Central memory CD8-positive, alpha-beta T cell (primary cell): ENCODE measurements at regions not wholly inside any gene's neighbourhood (a gene's known extent, or its start where the extent isn't known, plus 50 kb on each side); places are given as distances from the start of the nearest gene placed in this dataset.
"Not testable (repeated sequence)": the region's sequence is repeated elsewhere in the genome, so short reads cannot be mapped to it uniquely, and the experiment has no call there.

ENCODE experiments used
- ATAC-seq: fragments of 150-1000 bp; cut with Tn5 transposase; replicated peaks from 2 replicates; pipeline ENCODE4 v1.10.0; 2022; ENCODE audit warnings: mild to moderate bottlenecking, moderate FRiP score, moderate number of reproducible peaks; ENCODE audit not compliant: poor library complexity, severe bottlenecking; ENCODE audit errors: extremely low read depth
- DNase-seq, 2 donors: peaks; one replicate each; pipeline ENCODE4 v3.0.0; 2021; ENCODE audit warnings: low spot score in 2 of 2
- H3K27ac Mint-ChIP-seq: one replicate; pipeline ENCODE4 v1.8.0; 2022; ENCODE audit warnings: low read depth, mild to moderate bottlenecking, moderate library complexity, mixed read lengths
- H3K27me3 Mint-ChIP-seq: one replicate; pipeline ENCODE4 v1.8.0; 2022; ENCODE audit warnings: mixed read lengths
- H3K36me3 Mint-ChIP-seq: one replicate; pipeline ENCODE4 v1.8.0; 2022; ENCODE audit warnings: mild to moderate bottlenecking, moderate library complexity, mixed read lengths; ENCODE audit not compliant: insufficient read depth
- H3K4me1 Mint-ChIP-seq: one replicate; pipeline ENCODE4 v1.8.0; 2022; ENCODE audit warnings: mixed read lengths
- H3K4me3 Mint-ChIP-seq: one replicate; pipeline ENCODE4 v1.8.0; 2022; ENCODE audit warnings: mild to moderate bottlenecking, moderate library complexity, mixed read lengths
- H3K9me3 Mint-ChIP-seq: one replicate; pipeline ENCODE4 v1.8.0; 2022; ENCODE audit warnings: mixed read lengths

GRCh38 chr6:86147859-86148258 is 505.2 kb upstream of the SYNCRIP start:
- no peak for ATAC-seq
- no peaks in the 10 kb centered on the region for H3K27me3 Mint-ChIP-seq
- no peak for DNase-seq
- no peak overlapping the region for H3K4me3 Mint-ChIP-seq
- peaks cover 15% of the 10 kb centered on the region for H3K9me3 Mint-ChIP-seq
- H3K27ac Mint-ChIP-seq: no peak overlapping the region
- H3K36me3 Mint-ChIP-seq: no peaks in the 10 kb centered on the region
- no peaks in the 10 kb centered on the region for H3K4me1 Mint-ChIP-seq

GRCh38 chr6:86147311-86147710 is 504.6 kb upstream of the SYNCRIP start:
- Mint-ChIP-seq H3K27me3 (no peaks in the 10 kb centered on the region), H3K27ac (no peak overlapping the region), H3K4me3 (no peak overlapping the region), H3K4me1 (no peaks in the 10 kb centered on the region), H3K9me3 (peaks cover 15% of the 10 kb centered on the region), H3K36me3 (no peaks in the 10 kb centered on the region)
- ATAC-seq (no peak), DNase-seq (no peak)

GRCh38 chr6:86146751-86147150 is 504.1 kb upstream of the SYNCRIP start:
- H3K27me3 Mint-ChIP-seq, H3K4me1 Mint-ChIP-seq, H3K4me3 Mint-ChIP-seq, H3K27ac Mint-ChIP-seq, DNase-seq, ATAC-seq, H3K36me3 Mint-ChIP-seq: not testable (repeated sequence)
- peaks cover 16% of the 10 kb centered on the region for H3K9me3 Mint-ChIP-seq

- Mint-ChIP-seq H3K27ac (no peak overlapping the region), H3K4me3 (no peak overlapping the region), H3K36me3 (no peaks in the 10 kb centered on the region), H3K4me1 (no peaks in the 10 kb centered on the region), H3K27me3 (no peaks in the 10 kb centered on the region), H3K9me3 (peaks cover 34% of the 10 kb centered on the region)
- DNase-seq: no peak
- ATAC-seq: no peak
Observed at GRCh38 chr6:86142326-86142725, 499.6 kb upstream of the SYNCRIP start.

- no peaks in the 10 kb centered on the region for H3K4me1 Mint-ChIP-seq
- H3K4me3 Mint-ChIP-seq: no peak overlapping the region
- DNase-seq: no peak
- H3K27me3 Mint-ChIP-seq: no peaks in the 10 kb centered on the region
- no peak for ATAC-seq
- no peaks in the 10 kb centered on the region for H3K36me3 Mint-ChIP-seq
- no peak overlapping the region for H3K27ac Mint-ChIP-seq
- H3K9me3 Mint-ChIP-seq: peaks cover 16% of the 10 kb centered on the region
Observed at GRCh38 chr6:86128130-86128814, 485.6 kb upstream of the SYNCRIP start.

- no peaks in the 10 kb centered on the region for H3K4me1 Mint-ChIP-seq
- DNase-seq (no peak), ATAC-seq (no peak)
- no peaks in the 10 kb centered on the region for H3K27me3 Mint-ChIP-seq
- no peaks in the 10 kb centered on the region for H3K36me3 Mint-ChIP-seq
- H3K27ac Mint-ChIP-seq: no peak overlapping the region
- no peak overlapping the region for H3K4me3 Mint-ChIP-seq
- H3K9me3 Mint-ChIP-seq: peaks cover 5% of the 10 kb centered on the region
Observed at GRCh38 chr6:86122086-86122485, 479.4 kb upstream of the SYNCRIP start.

- Mint-ChIP-seq H3K36me3 (no peaks in the 10 kb centered on the region), H3K9me3 (peaks cover 10% of the 10 kb centered on the region), H3K4me1 (no peaks in the 10 kb centered on the region), H3K4me3 (no peak overlapping the region), H3K27me3 (no peaks in the 10 kb centered on the region), H3K27ac (no peak overlapping the region)
- DNase-seq (no peak), ATAC-seq (no peak)
Observed at GRCh38 chr6:86118271-86118670, 475.6 kb upstream of the SYNCRIP start.

- no peaks in the 10 kb centered on the region for H3K36me3 Mint-ChIP-seq
- no peaks in the 10 kb centered on the region for H3K4me1 Mint-ChIP-seq
- H3K9me3 Mint-ChIP-seq: peaks cover 23% of the 10 kb centered on the region
- no peak for DNase-seq
- H3K27me3 Mint-ChIP-seq: no peaks in the 10 kb centered on the region
- no peak overlapping the region for H3K4me3 Mint-ChIP-seq
- no peak overlapping the region for H3K27ac Mint-ChIP-seq
- ATAC-seq: no peak
Observed at GRCh38 chr6:86107985-86108384, 465.3 kb upstream of the SYNCRIP start.

GRCh38 chr6:86087954-86088353 is 445.3 kb upstream of the SYNCRIP start:
- DNase-seq (no peak), ATAC-seq (no peak)
- H3K27ac Mint-ChIP-seq: no peak overlapping the region
- no peaks in the 10 kb centered on the region for H3K4me1 Mint-ChIP-seq
- H3K36me3 Mint-ChIP-seq: no peaks in the 10 kb centered on the region
- peaks cover 38% of the 10 kb centered on the region for H3K9me3 Mint-ChIP-seq
- H3K4me3 Mint-ChIP-seq: no peak overlapping the region
- H3K27me3 Mint-ChIP-seq: no peaks in the 10 kb centered on the region

GRCh38 chr6:86079938-86080337 is 437.3 kb upstream of the SYNCRIP start:
- DNase-seq: no peak
- Mint-ChIP-seq H3K9me3 (peaks cover 11% of the 10 kb centered on the region), H3K36me3 (no peaks in the 10 kb centered on the region)

GRCh38 chr6:86070151-86070550 is 427.5 kb upstream of the SYNCRIP start:
- H3K4me1 Mint-ChIP-seq: no peaks in the 10 kb centered on the region
- H3K9me3 Mint-ChIP-seq: peaks cover 7% of the 10 kb centered on the region
- H3K27me3 Mint-ChIP-seq: no peaks in the 10 kb centered on the region
- no peak for DNase-seq
- no peaks in the 10 kb centered on the region for H3K36me3 Mint-ChIP-seq
- no peak for ATAC-seq
- H3K27ac Mint-ChIP-seq: no peak overlapping the region
- no peak overlapping the region for H3K4me3 Mint-ChIP-seq

More at GRCh38 chr6:86079938-86080337, 437.3 kb upstream of the SYNCRIP start:
- Mint-ChIP-seq H3K27ac (no peak overlapping the region), H3K4me1 (no peaks in the 10 kb centered on the region), H3K4me3 (no peak overlapping the region), H3K27me3 (no peaks in the 10 kb centered on the region)
- ATAC-seq: no peak

GRCh38 chr6:86065002-86065401 is 422.3 kb upstream of the SYNCRIP start:
- not testable (repeated sequence) for H3K27me3 Mint-ChIP-seq, H3K4me3 Mint-ChIP-seq, H3K27ac Mint-ChIP-seq, H3K36me3 Mint-ChIP-seq, H3K4me1 Mint-ChIP-seq, ATAC-seq, DNase-seq
- peaks cover 15% of the 10 kb centered on the region for H3K9me3 Mint-ChIP-seq

- H3K27me3 Mint-ChIP-seq, H3K4me1 Mint-ChIP-seq, ATAC-seq, H3K36me3 Mint-ChIP-seq, DNase-seq, H3K4me3 Mint-ChIP-seq, H3K27ac Mint-ChIP-seq: not testable (repeated sequence)
- peaks cover 14% of the 10 kb centered on the region for H3K9me3 Mint-ChIP-seq
Observed at GRCh38 chr6:86057293-86057980, 414.8 kb upstream of the SYNCRIP start.
